Immature natural killer cell (primary cell): ENCODE measurements at regions not wholly inside any gene's neighbourhood (a gene's known extent, or its start where the extent isn't known, plus 50 kb on each side); places are given as distances from the start of the nearest gene placed in this dataset.
"Not testable (repeated sequence)": the region's sequence is repeated elsewhere in the genome, so short reads cannot be mapped to it uniquely, and the experiment has no call there.

Experiments
- DNase-seq, 3 donors: peaks; one replicate each; pipeline ENCODE4 v3.0.0; 2022; ENCODE audit warnings: mixed read lengths in 1 of 3
- H3K27ac Mint-ChIP-seq, 6 donors: one replicate each; pipeline ENCODE4 v1.8.0; 2020; ENCODE audit warnings: mixed read lengths in 6 of 6, mild to moderate bottlenecking in 5 of 6, inconsistent platforms in 4 of 6, moderate library complexity in 3 of 6
- H3K27me3 Mint-ChIP-seq, 3 donors: one replicate each; pipeline ENCODE4 v1.8.0; 2020 to 2021; ENCODE audit warnings: low read depth in 3 of 3, mild to moderate bottlenecking in 3 of 3, mixed read lengths in 3 of 3, moderate library complexity in 3 of 3, inconsistent platforms in 1 of 3
- H3K36me3 Mint-ChIP-seq, 3 donors: one replicate each; pipeline ENCODE4 v1.8.0; 2020; ENCODE audit warnings: mixed read lengths in 3 of 3, inconsistent platforms in 2 of 3, mild to moderate bottlenecking in 2 of 3
- H3K4me1 Mint-ChIP-seq, 2 donors: one replicate each; pipeline ENCODE4 v1.8.0; 2020; ENCODE audit warnings: inconsistent platforms in 2 of 2, mild to moderate bottlenecking in 2 of 2, mixed read lengths in 2 of 2, moderate library complexity in 1 of 2
- H3K4me3 Mint-ChIP-seq, 5 donors: one replicate each; pipeline ENCODE4 v1.8.0; 2020; ENCODE audit warnings: mild to moderate bottlenecking in 5 of 5, mixed read lengths in 5 of 5, inconsistent platforms in 3 of 5, moderate library complexity in 3 of 5
- H3K9me3 Mint-ChIP-seq, 6 donors: one replicate each; pipeline ENCODE4 v1.8.0; 2020; ENCODE audit warnings: mild to moderate bottlenecking in 6 of 6, mixed read lengths in 6 of 6, inconsistent platforms in 4 of 6, moderate library complexity in 3 of 6

GRCh38 chr7:115582956-115583355, 447.6 kb downstream of the TFEC start:
- no peaks in the 10 kb centered on the region for H3K36me3 Mint-ChIP-seq
- H3K9me3 Mint-ChIP-seq: peaks cover 0 to 2% (median 0%) of the 10 kb centered on the region in 6 donors
- H3K27ac Mint-ChIP-seq: no peak overlapping the region
- H3K27me3 Mint-ChIP-seq: peaks cover 0 to 3% (median 1%) of the 10 kb centered on the region in 3 donors
- H3K4me3 Mint-ChIP-seq: no peak overlapping the region
- no peaks in the 10 kb centered on the region for H3K4me1 Mint-ChIP-seq
- no peak for DNase-seq

GRCh38 chr7:115578576-115578975, 452.0 kb downstream of the TFEC start:
- DNase-seq: no peak
- Mint-ChIP-seq H3K27ac (no peak overlapping the region), H3K4me1 (no peaks in the 10 kb centered on the region), H3K27me3 (peaks cover 0 to 5% (median 2%) of the 10 kb centered on the region in 3 donors), H3K36me3 (no peaks in the 10 kb centered on the region), H3K9me3 (peaks cover 0 to 2% (median 0%) of the 10 kb centered on the region in 6 donors), H3K4me3 (no peak overlapping the region)

GRCh38 chr7:115574681-115575291, 455.8 kb downstream of the TFEC start:
- no peak for DNase-seq
- H3K27ac Mint-ChIP-seq: no peak overlapping the region
- H3K4me3 Mint-ChIP-seq: no peak overlapping the region

GRCh38 chr7:115572111-115572510, 458.5 kb downstream of the TFEC start:
- peaks cover 0 to 5% (median 0%) of the 10 kb centered on the region in 6 donors for H3K9me3 Mint-ChIP-seq
- H3K4me1 Mint-ChIP-seq: no peaks in the 10 kb centered on the region
- H3K27ac Mint-ChIP-seq: no peak overlapping the region
- DNase-seq: no peak
- no peak overlapping the region for H3K4me3 Mint-ChIP-seq
- H3K36me3 Mint-ChIP-seq: no peaks in the 10 kb centered on the region
- H3K27me3 Mint-ChIP-seq: peaks cover 2 to 8% (median 2%) of the 10 kb centered on the region in 3 donors

More at GRCh38 chr7:115574681-115575291, 455.8 kb downstream of the TFEC start:
- no peaks in the 10 kb centered on the region for H3K36me3 Mint-ChIP-seq
- H3K4me1 Mint-ChIP-seq: no peaks in the 10 kb centered on the region
- H3K9me3 Mint-ChIP-seq: peaks cover 0 to 5% (median 0%) of the 10 kb centered on the region in 6 donors
- H3K27me3 Mint-ChIP-seq: peaks cover 2 to 7% (median 2%) of the 10 kb centered on the region in 3 donors

GRCh38 chr7:115561335-115562110, 469.0 kb downstream of the TFEC start:
- Mint-ChIP-seq H3K27me3 (peaks cover 0 to 5% (median 4%) of the 10 kb centered on the region in 3 donors), H3K27ac (peak overlapping the region in 1 of 6 donors; percentile 64), H3K4me3 (no peak overlapping the region), H3K36me3 (peaks cover 0 to 3% (median 0%) of the 10 kb centered on the region in 3 donors), H3K9me3 (peaks cover 0 to 5% (median 0%) of the 10 kb centered on the region in 6 donors), H3K4me1 (no peaks in the 10 kb centered on the region)
- DNase-seq: no peak

- no peak for DNase-seq
- H3K4me3 Mint-ChIP-seq: no peak overlapping the region
- H3K27ac Mint-ChIP-seq: no peak overlapping the region
- H3K9me3 Mint-ChIP-seq: peaks cover 0 to 5% (median 0%) of the 10 kb centered on the region in 6 donors
- peaks cover 0 to 5% (median 4%) of the 10 kb centered on the region in 3 donors for H3K27me3 Mint-ChIP-seq
- H3K4me1 Mint-ChIP-seq: no peaks in the 10 kb centered on the region
- peaks cover 0 to 3% (median 0%) of the 10 kb centered on the region in 3 donors for H3K36me3 Mint-ChIP-seq
Measured at GRCh38 chr7:115559877-115560276, 470.7 kb downstream of the TFEC start.

- H3K4me1 Mint-ChIP-seq: no peaks in the 10 kb centered on the region
- H3K4me3 Mint-ChIP-seq: no peak overlapping the region
- H3K9me3 Mint-ChIP-seq: peaks cover 0 to 5% (median 0%) of the 10 kb centered on the region in 6 donors
- H3K27me3 Mint-ChIP-seq: peaks cover 0 to 4% (median 3%) of the 10 kb centered on the region in 3 donors
- no peak overlapping the region for H3K27ac Mint-ChIP-seq
- H3K36me3 Mint-ChIP-seq: peaks cover 0 to 3% (median 0%) of the 10 kb centered on the region in 3 donors
- no peak for DNase-seq
Measured at GRCh38 chr7:115558161-115558560, 472.4 kb downstream of the TFEC start.

- H3K9me3 Mint-ChIP-seq, H3K27me3 Mint-ChIP-seq, H3K4me3 Mint-ChIP-seq, H3K27ac Mint-ChIP-seq, DNase-seq, H3K4me1 Mint-ChIP-seq, H3K36me3 Mint-ChIP-seq: not testable (repeated sequence)
Measured at GRCh38 chr7:115557296-115557695, 473.3 kb downstream of the TFEC start.

GRCh38 chr7:115552766-115553165, 477.8 kb downstream of the TFEC start:
- peaks cover 0 to 6% (median 0%) of the 10 kb centered on the region in 3 donors for H3K27me3 Mint-ChIP-seq
- no peak overlapping the region for H3K4me3 Mint-ChIP-seq
- no peak overlapping the region for H3K27ac Mint-ChIP-seq
- H3K9me3 Mint-ChIP-seq: peaks cover 0 to 5% (median 0%) of the 10 kb centered on the region in 6 donors
- H3K36me3 Mint-ChIP-seq: peaks cover 0 to 3% (median 0%) of the 10 kb centered on the region in 3 donors
- H3K4me1 Mint-ChIP-seq: no peaks in the 10 kb centered on the region
- no peak for DNase-seq

GRCh38 chr7:115549910-115550309, 480.7 kb downstream of the TFEC start:
- no peak overlapping the region for H3K27ac Mint-ChIP-seq
- peaks cover 0 to 6% (median 0%) of the 10 kb centered on the region in 3 donors for H3K27me3 Mint-ChIP-seq
- H3K36me3 Mint-ChIP-seq: no peaks in the 10 kb centered on the region
- no peak for DNase-seq
- no peak overlapping the region for H3K4me3 Mint-ChIP-seq
- no peaks in the 10 kb centered on the region for H3K4me1 Mint-ChIP-seq
- H3K9me3 Mint-ChIP-seq: no peaks in the 10 kb centered on the region

GRCh38 chr7:115548756-115549155, 481.8 kb downstream of the TFEC start:
- Mint-ChIP-seq H3K4me1 (no peaks in the 10 kb centered on the region), H3K4me3 (no peak overlapping the region), H3K27ac (no peak overlapping the region), H3K9me3 (no peaks in the 10 kb centered on the region), H3K27me3 (peaks cover 0 to 6% (median 0%) of the 10 kb centered on the region in 3 donors), H3K36me3 (no peaks in the 10 kb centered on the region)
- DNase-seq: no peak

GRCh38 chr7:115546790-115547189, 483.8 kb downstream of the TFEC start:
- Mint-ChIP-seq H3K4me1 (no peaks in the 10 kb centered on the region), H3K36me3 (no peaks in the 10 kb centered on the region), H3K27me3 (peaks cover 0 to 6% (median 0%) of the 10 kb centered on the region in 3 donors), H3K9me3 (no peaks in the 10 kb centered on the region), H3K4me3 (no peak overlapping the region), H3K27ac (no peak overlapping the region)
- DNase-seq: no peak

- peaks cover 0 to 5% (median 3%) of the 10 kb centered on the region in 3 donors for H3K27me3 Mint-ChIP-seq
- H3K4me3 Mint-ChIP-seq: no peak overlapping the region
- no peak overlapping the region for H3K27ac Mint-ChIP-seq
- no peaks in the 10 kb centered on the region for H3K36me3 Mint-ChIP-seq
- peaks cover 0 to 7% (median 0%) of the 10 kb centered on the region in 6 donors for H3K9me3 Mint-ChIP-seq
- H3K4me1 Mint-ChIP-seq: no peaks in the 10 kb centered on the region
- no peak for DNase-seq
Measured at GRCh38 chr7:115533785-115534184, 496.8 kb downstream of the TFEC start.

GRCh38 chr7:115526278-115526677, 504.3 kb downstream of the TFEC start:
- Mint-ChIP-seq H3K4me1 (no peaks in the 10 kb centered on the region), H3K4me3 (no peak overlapping the region), H3K9me3 (no peaks in the 10 kb centered on the region), H3K36me3 (no peaks in the 10 kb centered on the region), H3K27ac (no peak overlapping the region), H3K27me3 (no peaks in the 10 kb centered on the region)
- DNase-seq: no peak
